Small intestine (tissue), 7 donors: ENCODE measurements at regions not wholly inside any gene's neighbourhood (a gene's known extent, or its start where the extent isn't known, plus 50 kb on each side); places are given as distances from the start of the nearest gene placed in this dataset.

ENCODE experiments used
- DNase-seq, 2 donors: peaks; one replicate each; pipeline versions ENCODE4 v3.0.0 to v3.0.0-alpha.2; 2013
- FAIRE-seq: peaks from 2 replicates; lab custom pipeline; 2012; peaks lifted over from hg19 to GRCh38; lab: Jason Lieb, UNC
- H3K27ac ChIP-seq, 3 donors: one replicate each; pipeline ENCODE4 v1.5.1; 2013; ENCODE audit warnings: low read length in 2 of 3, mild to moderate bottlenecking in 2 of 3, control low read depth in 1 of 3, inconsistent platforms in 1 of 3, low read depth in 1 of 3, moderate library complexity in 1 of 3
- H3K27me3 ChIP-seq, 3 donors: one replicate each; pipeline ENCODE4 v1.6.1; 2013; ENCODE audit warnings: low read length in 3 of 3, inconsistent platforms in 1 of 3; ENCODE audit not compliant: control insufficient read depth in 3 of 3, insufficient read depth in 3 of 3
- H3K36me3 ChIP-seq, 3 donors: one replicate each; pipeline ENCODE4 v1.6.1; 2013; ENCODE audit warnings: low read length in 3 of 3, inconsistent platforms in 1 of 3, low read depth in 1 of 3, mild to moderate bottlenecking in 1 of 3, moderate library complexity in 1 of 3; ENCODE audit not compliant: control insufficient read depth in 3 of 3, insufficient read depth in 2 of 3
- H3K4me1 ChIP-seq, 3 donors: one replicate each; pipeline ENCODE4 v1.6.1; 2013; ENCODE audit warnings: low read length in 2 of 3, inconsistent platforms in 1 of 3, low read depth in 1 of 3, mild to moderate bottlenecking in 1 of 3, moderate library complexity in 1 of 3; ENCODE audit not compliant: control insufficient read depth in 3 of 3, insufficient read depth in 2 of 3
- H3K4me3 ChIP-seq, 3 donors: one replicate each; pipeline ENCODE4 v1.5.1; 2013; ENCODE audit warnings: low read length in 3 of 3, control low read depth in 1 of 3, inconsistent platforms in 1 of 3, low read depth in 1 of 3, mild to moderate bottlenecking in 1 of 3, moderate library complexity in 1 of 3
- H3K9me3 ChIP-seq, 2 donors: one replicate each; pipeline ENCODE4 v1.6.1; 2013; ENCODE audit warnings: low read depth in 1 of 2, low read length in 1 of 2; ENCODE audit not compliant: control insufficient read depth in 2 of 2, insufficient read depth in 1 of 2
- WGBS, 3 donors: extraction: QIAGEN DNeasy Blood & Tissue Kit; methylation state at CpG; one replicate each; pipeline ENCODE4 v1.1.7; 2013; 5-methylcytosine and 5-hydroxymethylcytosine counted together
- donor health status: healthy with polysubstance abuse.
- donor health status: control.
- donor health status: control.
- donor health status: Bipolar disorder and iron deficiency.
- donor health status: healthy.

GRCh38 chr7:41917-42565, 150.3 kb upstream of the FAM20C start:
- Histone ChIP-seq H3K36me3 (no peaks in the 10 kb centered on the region), H3K27ac (no peak overlapping the region), H3K27me3 (peaks cover 0 to 8% (median 0%) of the 10 kb centered on the region in 3 donors), H3K4me1 (no peaks in the 10 kb centered on the region), H3K4me3 (no peak overlapping the region), H3K9me3 (no peaks in the 10 kb centered on the region)
- FAIRE-seq, result no peak
- WGBS, 3 donors, result 66 to 77% (median 68%) methylated on average over 10 of the region's 10 CpGs
- DNase-seq, result no peak

DNA sequence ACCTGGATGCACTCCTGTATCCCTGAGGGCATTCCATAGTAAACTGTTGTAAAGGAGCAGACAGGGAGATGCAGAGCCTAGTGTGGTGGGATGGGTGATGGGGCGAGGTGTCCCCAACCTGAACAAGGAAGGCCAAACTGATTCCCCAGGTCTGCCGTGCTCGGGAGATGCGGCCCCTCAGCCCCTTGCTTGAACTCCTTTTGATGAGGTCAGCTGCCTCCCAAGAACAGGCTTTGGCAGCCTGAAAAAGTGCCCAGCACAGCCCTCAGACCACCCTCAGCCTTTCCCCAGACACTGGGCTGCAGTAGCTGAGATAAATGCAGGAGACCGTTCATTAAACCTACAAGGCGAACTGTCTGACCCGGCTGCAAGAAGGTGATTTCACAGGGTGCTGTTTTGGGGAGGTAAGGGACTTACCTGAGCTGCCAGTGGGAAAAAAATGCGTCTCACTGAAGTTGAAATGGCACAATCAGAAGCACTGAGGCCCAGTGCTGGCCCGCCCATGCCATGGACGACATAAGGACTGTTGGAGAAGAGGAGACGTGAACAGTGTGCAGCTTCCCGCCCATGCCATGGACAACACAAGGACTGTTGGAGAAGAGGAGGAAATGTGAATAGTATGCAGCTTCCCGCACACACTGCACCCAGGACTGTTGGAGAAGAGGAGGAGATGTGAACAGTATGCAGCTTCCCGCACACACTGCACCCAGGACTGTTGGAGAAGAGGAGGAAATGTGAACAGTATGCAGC, 148.4 kb upstream of the FAM20C start:
- Histone ChIP-seq H3K9me3 (no peaks in the 10 kb centered on the region), H3K4me1 (no peaks in the 10 kb centered on the region), H3K4me3 (no peak overlapping the region), H3K36me3 (no peaks in the 10 kb centered on the region), H3K27ac (no peak overlapping the region), H3K27me3 (peaks cover 0 to 8% (median 0%) of the 10 kb centered on the region in 3 donors)
- FAIRE-seq, result no peak
- 89 to 92% (median 89%) methylated on average over 14 of the region's 14 CpGs for WGBS, 3 donors
- DNase-seq, result no peak

DNA sequence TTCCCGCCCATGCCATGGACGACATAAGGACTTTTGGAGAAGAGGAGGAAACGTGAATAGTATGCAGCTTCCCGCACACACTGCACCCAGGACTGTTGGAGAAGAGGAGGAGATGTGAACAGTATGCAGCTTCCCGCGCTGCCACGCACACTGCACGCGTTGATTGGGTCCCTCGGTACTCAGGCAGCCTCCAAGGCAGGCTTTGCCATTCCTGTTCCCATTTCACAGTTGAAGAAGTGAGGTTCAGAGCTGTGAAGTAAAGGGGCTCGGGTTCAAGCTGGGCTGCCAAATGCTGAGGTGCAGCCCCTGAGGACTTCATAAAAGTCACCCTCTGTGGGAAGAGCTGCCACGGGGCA, 147.9 kb upstream of the FAM20C start:
- DNase-seq (no peak), FAIRE-seq (no peak)
- no peak overlapping the region for H3K27ac ChIP-seq
- H3K4me1 ChIP-seq, result no peaks in the 10 kb centered on the region
- peaks cover 0 to 8% (median 0%) of the 10 kb centered on the region in 3 donors for H3K27me3 ChIP-seq
- no peaks in the 10 kb centered on the region for H3K36me3 ChIP-seq
- WGBS, 3 donors, result 79 to 84% (median 84%) methylated on average over 12 of the region's 12 CpGs
- H3K4me3 ChIP-seq, result no peak overlapping the region
- no peaks in the 10 kb centered on the region for H3K9me3 ChIP-seq

- WGBS, 3 donors, result 68 to 77% (median 70%) methylated on average over 14 of the region's 14 CpGs
- H3K36me3 ChIP-seq, result no peaks in the 10 kb centered on the region
- no peaks in the 10 kb centered on the region for H3K4me1 ChIP-seq
- no peak overlapping the region for H3K27ac ChIP-seq
- no peaks in the 10 kb centered on the region for H3K9me3 ChIP-seq
- peaks cover 0 to 8% (median 0%) of the 10 kb centered on the region in 3 donors for H3K27me3 ChIP-seq
- no peak overlapping the region for H3K4me3 ChIP-seq
- FAIRE-seq (no peak), DNase-seq (no peak)
These were observed 147.0 kb upstream of the FAM20C start for GRCh38 chr7:45106-46090.

DNA sequence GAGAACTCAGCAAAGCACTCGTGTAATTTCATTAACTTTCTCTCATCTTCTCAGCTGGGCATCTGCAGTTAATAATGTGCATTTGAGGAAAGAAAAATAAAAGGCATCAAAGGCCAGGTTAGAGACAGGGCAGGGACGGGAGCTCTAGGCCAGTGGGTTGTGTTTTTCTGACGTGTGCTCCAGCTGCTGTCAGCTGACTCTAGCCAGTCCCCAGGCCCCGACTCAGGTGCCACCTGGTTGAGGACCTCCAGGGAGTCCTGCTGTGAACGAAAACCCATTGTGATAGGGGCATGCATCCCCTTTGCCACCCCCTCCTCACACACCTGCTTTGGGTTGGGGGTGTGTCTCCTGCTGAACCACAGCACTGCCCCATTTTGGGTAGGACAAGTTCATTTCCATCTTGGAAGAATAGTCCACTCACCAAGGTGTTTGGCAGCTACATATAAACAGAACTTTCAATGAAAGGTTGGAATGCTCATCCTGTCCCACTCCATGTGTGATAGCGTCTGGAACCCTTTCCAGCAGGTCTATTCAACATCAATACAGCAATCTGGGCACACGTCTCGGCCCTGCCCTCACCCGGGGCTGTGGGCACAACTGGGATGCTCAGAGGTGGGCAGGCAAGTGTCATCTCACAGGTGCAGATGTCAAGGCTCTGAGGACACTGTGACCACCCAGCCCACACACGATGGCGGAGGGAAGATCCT, 146.1 kb upstream of the FAM20C start:
- DNase-seq (no peak), FAIRE-seq (no peak)
- Histone ChIP-seq H3K4me1 (no peaks in the 10 kb centered on the region), H3K9me3 (no peaks in the 10 kb centered on the region), H3K36me3 (no peaks in the 10 kb centered on the region), H3K27ac (no peak overlapping the region), H3K27me3 (peaks cover 0 to 8% (median 0%) of the 10 kb centered on the region in 3 donors), H3K4me3 (no peak overlapping the region)
- WGBS, 3 donors, result 81 to 82% (median 81%) methylated on average over 11 of the region's 11 CpGs

DNA sequence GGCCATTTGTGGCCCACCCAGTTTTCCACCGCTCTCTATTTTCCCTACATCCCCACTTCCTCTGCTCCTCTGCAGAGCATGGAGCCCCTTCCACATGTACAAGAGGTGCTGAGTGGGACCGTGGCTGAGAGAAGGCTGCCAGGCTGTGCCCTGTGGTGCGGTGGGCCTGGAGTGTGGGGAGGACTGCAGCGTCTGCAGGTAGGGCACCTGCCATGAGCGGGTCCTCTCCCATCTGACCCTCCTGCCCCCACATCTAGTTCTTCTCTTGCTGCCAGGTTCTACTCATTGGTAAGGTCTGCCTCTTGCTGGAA, 145.6 kb upstream of the FAM20C start:
- Histone ChIP-seq H3K4me1 (no peaks in the 10 kb centered on the region), H3K4me3 (no peak overlapping the region), H3K9me3 (no peaks in the 10 kb centered on the region), H3K36me3 (no peaks in the 10 kb centered on the region), H3K27me3 (peaks cover 0 to 5% (median 0%) of the 10 kb centered on the region in 3 donors), H3K27ac (no peak overlapping the region)
- FAIRE-seq (no peak), DNase-seq (no peak)
- WGBS, 3 donors, result 91 to 95% (median 94%) methylated on average over 4 to 5 of the region's 5 CpGs

GRCh38 chr7:51456-52068, 140.8 kb upstream of the FAM20C start:
- H3K9me3 ChIP-seq, result no peaks in the 10 kb centered on the region
- 84 to 91% (median 89%) methylated on average over 11 of the region's 11 CpGs for WGBS, 3 donors
- H3K27ac ChIP-seq, result no peak overlapping the region
- H3K4me1 ChIP-seq, result no peaks in the 10 kb centered on the region
- no peak overlapping the region for H3K4me3 ChIP-seq
- H3K36me3 ChIP-seq, result no peaks in the 10 kb centered on the region
- H3K27me3 ChIP-seq, result no peaks in the 10 kb centered on the region
- FAIRE-seq (no peak), DNase-seq (no peak)
